NCI-H1092 (cell line): ENCODE measurements at regions not wholly inside any gene's neighbourhood (a gene's known extent, or its start where the extent isn't known, plus 50 kb on each side); places are given as distances from the start of the nearest gene placed in this dataset.
"Not testable (repeated sequence)": the region's sequence is repeated elsewhere in the genome, so short reads cannot be mapped to it uniquely, and the experiment has no call there.

Experiments used
- DNase-seq: peaks from one replicate; lab custom pipeline; 2025; lab: John Stamatoyannopoulos, UW

GRCh38 chr14:61160798-61161197 is 120.3 kb downstream of the TMEM30B start:
- DNase-seq = no peak

GRCh38 chr14:61154641-61155040 is 126.5 kb downstream of the TMEM30B start:
- no peak for DNase-seq

- no peak for DNase-seq
Measured at GRCh38 chr14:61153914-61154545, 127.1 kb downstream of the TMEM30B start.

- DNase-seq = no peak
Measured at GRCh38 chr14:61153431-61153830, 127.7 kb downstream of the TMEM30B start.

- DNase-seq = no peak
Measured at GRCh38 chr14:61152851-61153364, 128.2 kb downstream of the TMEM30B start.

- no peak for DNase-seq
Measured at GRCh38 chr14:61151251-61151650, 129.9 kb downstream of the TMEM30B start.

GRCh38 chr14:61150851-61151250 is 130.3 kb downstream of the TMEM30B start:
- DNase-seq = no peak

DNA sequence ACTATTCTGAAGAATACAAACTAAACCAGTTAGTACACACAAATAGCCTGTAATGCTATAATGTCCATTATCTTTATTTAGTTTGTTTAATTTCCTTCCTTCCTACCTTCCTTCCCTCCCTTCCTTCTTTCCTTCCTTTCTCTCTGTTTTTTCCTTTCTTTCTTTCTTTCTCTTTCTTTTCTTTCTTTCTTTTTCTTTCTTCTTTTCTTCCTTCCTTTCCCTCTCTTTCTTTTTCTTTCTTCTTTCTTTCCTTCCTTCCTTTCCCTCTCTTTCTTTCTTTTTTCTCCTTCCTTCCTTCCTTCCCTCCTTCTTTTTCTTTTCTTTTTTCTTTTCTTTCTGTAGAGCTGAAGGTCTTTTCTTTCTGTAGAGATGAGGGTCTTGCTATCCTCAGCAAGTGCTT is 131.2 kb downstream of the TMEM30B start:
- no peak for DNase-seq

DNA sequence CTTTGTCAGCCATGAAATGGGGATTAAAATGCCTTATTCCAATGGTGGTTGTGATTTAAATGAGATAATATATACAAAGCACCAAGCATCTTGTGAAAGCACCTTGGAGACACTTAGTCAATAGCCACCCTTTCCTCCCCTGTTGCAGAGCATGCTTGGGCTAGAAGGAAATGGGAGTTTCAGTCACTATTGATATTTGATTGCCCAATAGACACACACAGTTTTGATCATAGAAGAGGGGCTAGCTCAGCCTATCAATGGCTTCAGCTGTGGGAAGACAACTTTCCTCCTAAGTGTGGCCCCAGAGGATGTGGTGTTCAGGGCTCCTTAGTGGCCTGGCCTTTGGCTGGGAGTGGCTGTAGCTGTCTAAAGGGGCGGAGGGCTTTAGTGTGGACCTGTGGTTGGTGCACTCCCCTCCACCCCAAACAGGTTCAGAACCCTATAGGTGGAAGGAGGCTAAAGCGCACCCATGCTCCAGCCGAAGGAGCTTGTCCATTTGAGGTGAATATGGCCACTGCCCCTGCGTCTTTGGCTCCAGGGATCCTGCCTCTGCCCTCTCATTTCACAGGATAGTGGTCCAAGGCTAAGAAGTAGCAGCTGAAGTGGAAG is 132.3 kb downstream of the TMEM30B start:
- DNase-seq = no peak

DNA sequence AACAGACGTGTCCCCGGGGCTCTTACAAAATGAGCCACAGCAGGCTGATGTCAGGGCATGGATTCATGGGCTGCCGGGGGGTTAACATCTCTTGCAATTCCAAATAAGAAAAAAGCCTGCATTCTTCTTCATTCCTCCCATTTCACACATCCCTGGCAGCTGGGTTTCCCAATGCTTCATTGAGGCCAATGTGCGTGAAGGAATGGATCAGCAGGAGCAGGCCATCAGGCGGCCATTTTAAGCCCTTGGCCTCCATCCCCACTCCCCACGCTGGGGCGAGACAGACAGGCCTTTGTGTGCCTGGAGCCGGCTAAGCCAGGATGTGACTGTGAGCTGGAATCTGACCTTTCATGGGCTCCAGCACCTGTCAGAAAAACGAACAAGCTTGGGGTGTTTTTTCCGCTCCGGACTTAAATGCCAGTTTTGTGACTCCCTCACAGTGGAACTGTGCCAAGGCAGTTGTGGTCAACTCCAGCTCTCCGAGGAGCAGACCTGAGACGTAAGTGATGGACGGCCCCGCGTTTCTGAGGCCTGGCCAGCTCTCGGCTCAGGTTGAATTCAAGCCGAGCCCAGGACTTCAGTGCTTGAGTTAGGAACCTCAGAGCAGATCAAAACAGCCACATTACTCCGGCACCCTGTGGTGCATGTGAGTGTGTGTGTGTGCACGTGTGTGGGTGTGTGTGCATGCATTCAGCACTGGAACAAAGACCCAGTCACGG is 133.1 kb downstream of the TMEM30B start:
- no peak for DNase-seq

GRCh38 chr14:61147381-61147821 is 133.7 kb downstream of the TMEM30B start:
- no peak for DNase-seq

DNA sequence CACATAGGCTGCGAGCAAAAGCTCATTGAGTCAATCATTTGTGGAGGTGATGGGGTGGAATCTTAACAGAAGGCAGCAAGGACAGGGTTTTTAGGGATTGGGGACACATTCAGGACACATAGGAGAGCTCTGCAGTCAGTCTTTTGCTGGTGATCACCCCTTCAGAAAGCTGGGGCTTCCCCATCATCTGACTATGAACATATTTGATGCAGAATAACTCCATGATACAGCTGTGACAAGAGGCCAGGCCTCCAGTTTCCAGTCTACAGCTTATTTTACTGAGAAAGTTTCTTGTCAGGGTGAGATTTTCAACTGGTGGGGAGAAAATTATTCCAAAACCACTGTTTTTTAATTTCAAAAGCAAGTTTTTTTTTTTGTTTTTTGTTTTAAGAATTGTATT is 134.2 kb downstream of the TMEM30B start:
- DNase-seq = no peak

- no peak for DNase-seq
Measured at GRCh38 chr14:61145903-61146481, 135.1 kb downstream of the TMEM30B start.

- DNase-seq = no peak
Measured at GRCh38 chr14:61145034-61145902, 135.9 kb downstream of the TMEM30B start.

DNA sequence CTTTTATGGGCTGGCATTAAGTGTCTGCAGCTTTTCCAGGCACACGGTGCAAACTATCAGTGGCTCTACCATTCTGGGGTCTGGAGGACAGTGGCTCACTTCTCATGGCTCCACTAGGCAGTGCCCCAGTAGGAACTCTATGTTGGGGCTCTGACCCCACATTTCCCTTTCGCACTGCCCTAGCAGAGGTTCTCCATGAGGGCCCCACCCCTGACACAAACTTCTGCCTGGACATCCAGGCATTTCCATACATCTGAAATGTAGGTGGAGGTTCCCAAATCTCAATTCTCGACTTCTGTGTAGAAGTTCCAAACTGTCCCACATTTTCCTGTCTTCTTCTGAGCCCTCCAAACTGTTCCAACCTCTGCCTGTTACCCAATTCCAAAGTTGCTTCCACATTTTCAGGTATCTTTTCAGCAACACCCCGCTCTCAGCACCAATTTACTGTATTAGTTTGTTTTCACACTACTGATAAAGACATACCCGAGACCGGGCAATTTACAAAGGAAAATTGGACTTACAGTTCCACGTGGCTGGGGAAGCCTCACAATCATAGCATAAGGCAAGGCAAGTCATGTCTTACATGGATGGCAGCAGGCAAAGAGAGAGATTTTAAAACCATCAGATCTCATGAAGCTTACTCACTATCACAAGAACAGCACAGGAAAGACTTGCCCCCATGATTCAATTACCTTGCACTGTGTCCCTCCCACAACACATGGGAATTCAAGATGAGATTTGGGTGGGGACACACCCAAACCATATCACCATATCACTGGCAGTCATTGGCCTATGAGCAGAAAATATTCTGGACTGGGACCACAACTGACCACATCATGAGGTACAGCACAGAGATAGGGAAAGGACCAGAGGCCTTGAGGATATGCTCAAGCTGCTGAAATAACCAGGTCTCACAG is 136.8 kb downstream of the TMEM30B start:
- not testable (repeated sequence) for DNase-seq

GRCh38 chr14:61140872-61141271 is 140.3 kb downstream of the TMEM30B start:
- no peak for DNase-seq

GRCh38 chr14:61140271-61140670 is 140.9 kb downstream of the TMEM30B start:
- DNase-seq = no peak

DNA sequence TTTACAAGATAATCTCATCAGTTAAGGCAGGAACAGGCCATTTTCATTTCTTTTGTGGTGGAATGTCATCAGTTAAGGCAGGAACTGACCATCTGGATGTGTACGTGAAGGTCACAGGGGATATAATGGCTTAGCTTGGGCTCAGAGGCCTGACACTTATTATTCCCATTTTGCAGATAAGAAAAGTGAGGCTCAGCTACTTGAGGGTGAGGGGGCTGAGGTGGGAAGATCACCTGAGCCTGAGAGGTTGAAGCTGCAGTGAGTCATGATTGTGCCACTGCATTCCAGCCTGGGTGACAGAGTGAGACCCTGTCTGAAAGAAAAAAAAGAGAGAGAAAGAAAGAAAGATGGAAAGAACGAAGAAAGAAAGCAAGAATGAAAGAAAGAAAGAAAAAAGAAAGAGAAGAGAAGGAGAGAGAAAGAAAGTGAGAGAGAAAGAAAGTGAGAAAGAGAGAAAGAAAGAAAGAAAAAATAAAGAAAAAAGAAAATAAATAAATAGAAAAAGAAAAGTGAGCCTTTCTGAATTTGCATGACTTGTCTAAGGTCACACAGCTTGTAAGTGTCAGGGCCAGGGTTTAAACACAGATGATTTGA is 142.0 kb downstream of the TMEM30B start:
- DNase-seq = no peak

DNA sequence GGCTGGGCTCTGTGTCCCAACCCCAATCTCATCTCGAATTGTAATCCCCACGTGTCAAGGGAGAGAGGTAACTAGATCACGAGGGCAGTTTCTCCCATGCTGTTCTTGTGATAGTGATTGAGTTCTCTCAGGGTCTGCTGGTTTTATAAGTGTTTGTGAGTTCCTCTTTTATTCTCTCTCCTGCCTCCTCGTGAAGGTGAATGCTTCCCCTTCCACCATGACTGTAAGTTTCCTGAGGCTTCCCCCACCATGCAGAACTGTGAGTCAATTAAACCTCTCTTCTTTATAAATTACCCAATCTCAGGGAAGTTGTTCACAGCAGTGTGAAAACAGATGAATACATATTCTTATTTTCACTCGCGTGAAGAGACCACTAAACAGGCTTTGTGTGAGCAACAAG is 148.2 kb downstream of the TMEM30B start:
- no peak for DNase-seq

- DNase-seq = no peak
Measured at GRCh38 chr14:61132336-61132735, 148.8 kb downstream of the TMEM30B start.
